Sigmoid colon (tissue), 6 donors: ENCODE measurements at regions not wholly inside any gene's neighbourhood (a gene's known extent, or its start where the extent isn't known, plus 50 kb on each side); places are given as distances from the start of the nearest gene placed in this dataset.

Experiments
- DNase-seq: peaks from one replicate; pipeline ENCODE4 v3.0.0-alpha.2; 2019
- H3K27ac ChIP-seq, 4 donors: fragments of 200-600 bp; sonication (generic); one replicate each; pipeline ENCODE4 v1.5.1; 2016 to 2019; ENCODE audit warnings: mild to moderate bottlenecking in 1 of 4
- H3K27me3 ChIP-seq, 3 donors: fragments of 200-600 bp; sonication (generic); one replicate each; pipeline ENCODE4 v1.5.1; 2019; ENCODE audit warnings: mild to moderate bottlenecking in 1 of 3
- H3K36me3 ChIP-seq, 4 donors: fragments of 200-600 bp; sonication (generic); one replicate each; pipeline ENCODE4 v1.5.1; 2016 to 2019
- H3K4me1 ChIP-seq, 4 donors: fragments of 200-600 bp; sonication (generic); one replicate each; pipeline ENCODE4 v1.5.1; 2017 to 2019
- H3K4me3 ChIP-seq, 4 donors: fragments of 200-600 bp; sonication (generic); one replicate each; pipeline ENCODE4 v1.5.1; 2017 to 2019; ENCODE audit warnings: mild to moderate bottlenecking in 2 of 4, moderate library complexity in 1 of 4
- H3K9me3 ChIP-seq, 4 donors: fragments of 200-600 bp in 3 of 4; sonication (generic) in 3 of 4; one replicate each; pipeline versions ENCODE4 v1.5.1 to v1.6.1; 2013 to 2019
- CTCF ChIP-seq, 4 experiments: fragments of 450-650 bp in 3 of 4; fragments of 200-600 bp in 1 of 4; IDR thresholded peaks; one replicate each; pipeline ENCODE4 v1.5.1; 2016 to 2019; ENCODE audit warnings: antibody characterized with exemption in 4 of 4, mild to moderate bottlenecking in 3 of 4, moderate library complexity in 2 of 4
- EP300 ChIP-seq, 4 donors: sonication (generic); formaldehyde crosslinking; IDR thresholded peaks; one replicate each; pipeline ENCODE4 v1.6.1; 2017; ENCODE audit warnings: antibody characterized with exemption in 4 of 4
- POLR2A ChIP-seq, 2 donors: fragments of 450-650 bp; IDR thresholded peaks; one replicate each; pipeline ENCODE4 v1.6.1; 2016; ENCODE audit warnings: antibody characterized with exemption in 2 of 2, mild to moderate bottlenecking in 2 of 2, moderate library complexity in 2 of 2
- POLR2AphosphoS5 ChIP-seq, 4 donors: sonication (generic); formaldehyde crosslinking; IDR thresholded peaks; one replicate each; pipeline ENCODE4 v1.6.1; 2017; ENCODE audit warnings: antibody characterized with exemption in 4 of 4
- WGBS, 2 donors: extraction: QIAGEN DNeasy Blood & Tissue Kit; methylation state at CpG; one replicate each; pipeline ENCODE4 v1.1.7; 2013; 5-methylcytosine and 5-hydroxymethylcytosine counted together
- intact Hi-C: fragments of 100-400 bp; cut with DNase I; formaldehyde crosslinking; loops from one replicate; pipeline ENCODE4 v1.15.1; 2023
- donor health status: healthy with polysubstance abuse.
- donor health status: healthy.

- intact Hi-C loops, result no loop called here
- TF ChIP-seq POLR2AphosphoS5 (IDR thresholded peaks at IDR 0.05), result no peak
- no peak for TF ChIP-seq EP300 (IDR thresholded peaks at IDR 0.05)
- TF ChIP-seq CTCF (IDR thresholded peaks at IDR 0.05), result no peak
- no peak for TF ChIP-seq POLR2A (IDR thresholded peaks at IDR 0.05)
- H3K4me3 ChIP-seq, result no peak overlapping the region
Observed at GRCh38 chr12:102549691-102550090, 69.3 kb upstream of the IGF1 start.

GRCh38 chr12:102548543-102548942 is 68.2 kb upstream of the IGF1 start:
- Histone ChIP-seq H3K4me1 (no peaks in the 10 kb centered on the region), H3K4me3 (no peak overlapping the region), H3K36me3 (no peaks in the 10 kb centered on the region), H3K9me3 (no peaks in the 10 kb centered on the region), H3K27me3 (no peaks in the 10 kb centered on the region), H3K27ac (no peak overlapping the region)
- no peak for TF ChIP-seq POLR2AphosphoS5 (IDR thresholded peaks at IDR 0.05)
- intact Hi-C loops, result no loop called here
- no peak for DNase-seq
- 32 to 53% methylated on average over 3 of the region's 3 CpGs for WGBS, 2 donors

More at GRCh38 chr12:102549691-102550090, 69.3 kb upstream of the IGF1 start:
- no peaks in the 10 kb centered on the region for H3K9me3 ChIP-seq
- H3K27me3 ChIP-seq, result no peaks in the 10 kb centered on the region
- H3K4me1 ChIP-seq, result no peaks in the 10 kb centered on the region
- 65 to 68% methylated on average over 5 of the region's 5 CpGs for WGBS, 2 donors
- no peak for DNase-seq
- H3K36me3 ChIP-seq, result no peaks in the 10 kb centered on the region
- H3K27ac ChIP-seq, result no peak overlapping the region

- Histone ChIP-seq H3K27ac (no peak overlapping the region), H3K36me3 (no peaks in the 10 kb centered on the region), H3K27me3 (no peaks in the 10 kb centered on the region), H3K4me1 (no peaks in the 10 kb centered on the region), H3K9me3 (no peaks in the 10 kb centered on the region), H3K4me3 (no peak overlapping the region)
- DNase-seq, result no peak
- WGBS, 2 donors, result 72 to 78% methylated on average over 5 of the region's 5 CpGs
- no peak for TF ChIP-seq EP300 (IDR thresholded peaks at IDR 0.05)
- TF ChIP-seq POLR2AphosphoS5 (IDR thresholded peaks at IDR 0.05), result no peak
- no peak for TF ChIP-seq CTCF (IDR thresholded peaks at IDR 0.05)
- no peak for TF ChIP-seq POLR2A (IDR thresholded peaks at IDR 0.05)
- intact Hi-C loops, result no loop called here
Observed at GRCh38 chr12:102543494-102544485, 63.4 kb upstream of the IGF1 start.

DNA sequence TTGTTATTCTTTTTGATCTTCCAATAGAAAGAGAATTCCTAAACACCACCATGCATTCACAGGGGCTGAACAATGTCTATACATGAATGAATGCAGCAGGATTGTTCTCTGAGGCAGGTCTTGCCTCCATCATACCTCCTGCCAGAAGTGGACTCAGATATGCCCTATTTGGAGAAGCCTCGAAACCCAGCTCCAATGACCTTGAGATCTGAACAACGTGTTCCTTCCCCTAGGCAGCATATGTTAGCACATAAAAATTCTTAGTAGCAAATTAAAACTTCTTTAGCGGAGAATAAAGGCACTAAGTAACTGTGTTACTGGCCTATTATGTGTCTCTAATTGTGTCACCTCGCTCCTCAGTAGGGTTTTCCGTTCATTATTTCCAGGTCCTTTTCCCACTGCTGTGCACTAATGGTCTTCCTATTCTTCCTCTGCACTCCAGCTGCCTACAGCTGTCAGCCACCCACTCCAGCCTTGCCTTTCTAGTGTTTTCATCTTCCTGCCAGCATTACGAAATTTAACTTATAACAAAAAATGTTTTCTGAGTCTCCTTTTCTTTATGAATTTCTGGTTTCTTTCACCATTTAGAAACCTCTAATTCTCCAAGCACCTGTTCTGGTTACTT is 62.6 kb upstream of the IGF1 start:
- Histone ChIP-seq H3K27ac (no peak overlapping the region), H3K4me1 (no peaks in the 10 kb centered on the region), H3K27me3 (no peaks in the 10 kb centered on the region), H3K4me3 (no peak overlapping the region), H3K9me3 (no peaks in the 10 kb centered on the region), H3K36me3 (no peaks in the 10 kb centered on the region)
- TF ChIP-seq POLR2A (IDR thresholded peaks at IDR 0.05) (no peak), CTCF (IDR thresholded peaks at IDR 0.05) (no peak), POLR2AphosphoS5 (IDR thresholded peaks at IDR 0.05) (no peak), EP300 (IDR thresholded peaks at IDR 0.05) (no peak)
- intact Hi-C loops, result no loop called here
- 56 to 60% methylated on average over 6 of the region's 6 CpGs for WGBS, 2 donors
- DNase-seq, result no peak

DNA sequence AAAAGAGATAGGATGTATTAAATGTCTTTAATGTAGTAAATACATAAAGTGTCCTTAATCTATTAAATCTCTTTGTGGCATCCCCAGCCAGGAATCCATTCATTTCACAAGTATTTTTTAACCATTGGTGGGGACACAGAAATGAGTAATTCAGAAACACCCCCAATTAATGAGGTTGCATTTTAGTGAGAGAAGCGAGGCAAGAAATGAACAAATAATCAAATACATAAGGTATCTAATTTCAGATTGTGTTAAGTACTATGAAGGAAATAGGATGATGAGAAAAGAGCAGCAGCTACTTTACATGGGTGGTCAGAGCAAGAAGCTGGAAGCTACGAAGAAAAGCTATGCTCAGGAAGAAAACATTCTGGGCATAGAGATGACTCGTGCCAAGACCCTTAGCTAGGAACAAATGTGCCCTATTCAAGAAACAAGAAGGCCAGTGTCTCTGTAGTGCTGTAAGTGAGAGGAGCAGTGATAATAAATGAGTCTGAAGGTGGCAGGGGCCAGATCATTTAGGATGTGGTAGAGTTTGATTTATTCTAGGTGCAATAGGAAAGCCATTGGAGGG is 60.5 kb upstream of the IGF1 start:
- Histone ChIP-seq H3K4me3 (no peak overlapping the region), H3K27ac (no peak overlapping the region), H3K27me3 (no peaks in the 10 kb centered on the region), H3K36me3 (no peaks in the 10 kb centered on the region), H3K4me1 (no peaks in the 10 kb centered on the region), H3K9me3 (no peaks in the 10 kb centered on the region)
- no peak for DNase-seq
- TF ChIP-seq EP300 (IDR thresholded peaks at IDR 0.05), result no peak
- TF ChIP-seq CTCF (IDR thresholded peaks at IDR 0.05), result no peak
- no peak for TF ChIP-seq POLR2A (IDR thresholded peaks at IDR 0.05)
- TF ChIP-seq POLR2AphosphoS5 (IDR thresholded peaks at IDR 0.05), result no peak
- 78 to 83% methylated on average over 3 of the region's 3 CpGs for WGBS, 2 donors
- intact Hi-C loops, result no loop called here
